CD4-positive, CD25-positive, alpha-beta regulatory T cell (primary cell): ENCODE measurements at regions not wholly inside any gene's neighbourhood (a gene's known extent, or its start where the extent isn't known, plus 50 kb on each side); places are given as distances from the start of the nearest gene placed in this dataset.

ENCODE experiments used
- ATAC-seq, 2 donors: fragments of 150-1000 bp; cut with Tn5 transposase; one replicate each; pipeline ENCODE4 v1.10.0; 2021; ENCODE audit warnings: low read depth in 2 of 2, moderate number of reproducible peaks in 2 of 2, moderate library complexity in 1 of 2
- DNase-seq, 3 donors: peaks; one replicate each; pipeline versions ENCODE4 v3.0.0 to v3.0.0-alpha.2; 2012 to 2022; ENCODE audit warnings: mixed read lengths in 1 of 3
- H3K27ac ChIP-seq: one replicate; pipeline ENCODE4 v1.7.0; 2013; ENCODE audit warnings: mild to moderate bottlenecking, low read length; ENCODE audit not compliant: insufficient read depth, poor library complexity, severe bottlenecking
- H3K27me3 ChIP-seq: one replicate; pipeline ENCODE4 v1.7.0; 2013; ENCODE audit warnings: low read length; ENCODE audit not compliant: control insufficient read depth, insufficient read depth
- H3K36me3 ChIP-seq: one replicate; pipeline ENCODE4 v1.7.0; 2013; ENCODE audit warnings: mild to moderate bottlenecking, low read length, moderate library complexity; ENCODE audit not compliant: control insufficient read depth, insufficient read depth
- H3K4me1 ChIP-seq: 2 replicates; pipeline ENCODE4 v1.7.0; 2013; ENCODE audit warnings: mild to moderate bottlenecking, low read length; ENCODE audit not compliant: insufficient read depth, control insufficient read depth, poor library complexity, severe bottlenecking
- H3K4me3 ChIP-seq: one replicate; pipeline ENCODE4 v1.7.0; 2013; ENCODE audit warnings: low read depth, mild to moderate bottlenecking, low read length, moderate library complexity
- H3K9me3 ChIP-seq, 2 experiments: 1 replicate in 1 of 2; 2 replicates in 1 of 2; pipeline ENCODE4 v1.7.0; 2013; ENCODE audit warnings: low read length in 2 of 2, mild to moderate bottlenecking in 1 of 2, moderate library complexity in 1 of 2; ENCODE audit not compliant: control insufficient read depth in 2 of 2
- H3K27ac Mint-ChIP-seq, 3 donors: one replicate each; pipeline ENCODE4 v1.8.0; 2020 to 2022; ENCODE audit warnings: mild to moderate bottlenecking in 3 of 3, mixed read lengths in 3 of 3, moderate library complexity in 2 of 3
- H3K27me3 Mint-ChIP-seq: one replicate; pipeline ENCODE4 v1.8.0; 2022; ENCODE audit warnings: mild to moderate bottlenecking, mixed read lengths
- H3K36me3 Mint-ChIP-seq: one replicate; pipeline ENCODE4 v1.8.0; 2020; ENCODE audit warnings: mixed read lengths
- H3K4me1 Mint-ChIP-seq, 4 donors: one replicate each; pipeline ENCODE4 v1.8.0; 2020 to 2022; ENCODE audit warnings: mixed read lengths in 4 of 4, mild to moderate bottlenecking in 1 of 4
- H3K4me3 Mint-ChIP-seq, 4 donors: one replicate each; pipeline ENCODE4 v1.8.0; 2020 to 2022; ENCODE audit warnings: mild to moderate bottlenecking in 4 of 4, mixed read lengths in 4 of 4, moderate library complexity in 3 of 4
- H3K9me3 Mint-ChIP-seq, 7 donors: one replicate each; pipeline ENCODE4 v1.8.0; 2020 to 2022; ENCODE audit warnings: mixed read lengths in 7 of 7, mild to moderate bottlenecking in 3 of 7, moderate library complexity in 2 of 7

- Mint-ChIP-seq H3K27ac (no peak overlapping the region), H3K9me3 (peaks cover 0 to 25% (median 4%) of the 10 kb centered on the region in 7 donors), H3K27me3 (no peaks in the 10 kb centered on the region), H3K4me3 (no peak overlapping the region), H3K36me3 (no peaks in the 10 kb centered on the region), H3K4me1 (no peaks in the 10 kb centered on the region)
- no peak overlapping the region for H3K27ac ChIP-seq
- H3K27me3 ChIP-seq = no peaks in the 10 kb centered on the region
- no peaks in the 10 kb centered on the region for H3K36me3 ChIP-seq
- peaks cover 0 to 3% of the 10 kb centered on the region in 2 experiments for H3K9me3 ChIP-seq
- H3K4me1 ChIP-seq = no peaks in the 10 kb centered on the region
- no peak for DNase-seq
- no peak overlapping the region for H3K4me3 ChIP-seq
- ATAC-seq = no peak
Observed at GRCh38 chr21:16514316-16514715, 784.5 kb downstream of the USP25 start.

GRCh38 chr21:16517383-16517782 is 787.6 kb downstream of the USP25 start:
- Histone ChIP-seq H3K36me3 (no peaks in the 10 kb centered on the region), H3K4me3 (no peak overlapping the region), H3K27ac (no peak overlapping the region), H3K4me1 (no peaks in the 10 kb centered on the region), H3K9me3 (peaks cover 0 to 3% of the 10 kb centered on the region in 2 experiments), H3K27me3 (no peaks in the 10 kb centered on the region)
- no peak overlapping the region for H3K4me3 Mint-ChIP-seq
- H3K9me3 Mint-ChIP-seq = peaks cover 0 to 18% (median 5%) of the 10 kb centered on the region in 7 donors
- no peaks in the 10 kb centered on the region for H3K36me3 Mint-ChIP-seq
- no peak for ATAC-seq
- no peaks in the 10 kb centered on the region for H3K4me1 Mint-ChIP-seq
- no peak for DNase-seq
- H3K27ac Mint-ChIP-seq = no peak overlapping the region
- H3K27me3 Mint-ChIP-seq = no peaks in the 10 kb centered on the region

- Mint-ChIP-seq H3K9me3 (peaks cover 1 to 18% (median 4%) of the 10 kb centered on the region in 7 donors), H3K36me3 (no peaks in the 10 kb centered on the region), H3K27ac (no peak overlapping the region), H3K27me3 (no peaks in the 10 kb centered on the region), H3K4me3 (no peak overlapping the region), H3K4me1 (no peaks in the 10 kb centered on the region)
- H3K36me3 ChIP-seq = no peaks in the 10 kb centered on the region
- H3K9me3 ChIP-seq = peaks cover 0 to 3% of the 10 kb centered on the region in 2 experiments
- no peak for DNase-seq
- H3K4me3 ChIP-seq = no peak overlapping the region
- no peak overlapping the region for H3K27ac ChIP-seq
- ATAC-seq = no peak
- H3K27me3 ChIP-seq = no peaks in the 10 kb centered on the region
- H3K4me1 ChIP-seq = no peaks in the 10 kb centered on the region
Observed at GRCh38 chr21:16519036-16519435, 789.3 kb downstream of the USP25 start.

GRCh38 chr21:16519644-16520043 is 789.9 kb downstream of the USP25 start:
- Histone ChIP-seq H3K4me1 (no peaks in the 10 kb centered on the region), H3K4me3 (no peak overlapping the region), H3K27me3 (no peaks in the 10 kb centered on the region), H3K9me3 (no peaks in the 10 kb centered on the region), H3K27ac (no peak overlapping the region), H3K36me3 (no peaks in the 10 kb centered on the region)
- no peak for ATAC-seq
- Mint-ChIP-seq H3K9me3 (peaks cover 0 to 17% (median 7%) of the 10 kb centered on the region in 7 donors), H3K27ac (no peak overlapping the region), H3K36me3 (no peaks in the 10 kb centered on the region), H3K4me1 (no peaks in the 10 kb centered on the region), H3K27me3 (no peaks in the 10 kb centered on the region), H3K4me3 (no peak overlapping the region)
- no peak for DNase-seq

GRCh38 chr21:16522548-16522947 is 792.8 kb downstream of the USP25 start:
- H3K4me1 Mint-ChIP-seq = no peaks in the 10 kb centered on the region
- H3K27me3 Mint-ChIP-seq = no peaks in the 10 kb centered on the region
- DNase-seq (no peak), ATAC-seq (no peak)
- H3K36me3 ChIP-seq = no peaks in the 10 kb centered on the region
- no peaks in the 10 kb centered on the region for H3K36me3 Mint-ChIP-seq
- no peak overlapping the region for H3K4me3 ChIP-seq
- peaks cover 0 to 12% (median 8%) of the 10 kb centered on the region in 7 donors for H3K9me3 Mint-ChIP-seq
- H3K27ac ChIP-seq = no peak overlapping the region
- H3K4me3 Mint-ChIP-seq = no peak overlapping the region
- H3K4me1 ChIP-seq = no peaks in the 10 kb centered on the region
- no peak overlapping the region for H3K27ac Mint-ChIP-seq
- H3K9me3 ChIP-seq = no peaks in the 10 kb centered on the region
- H3K27me3 ChIP-seq = no peaks in the 10 kb centered on the region

GRCh38 chr21:16530656-16531055 is 800.9 kb downstream of the USP25 start:
- Histone ChIP-seq H3K4me1 (no peaks in the 10 kb centered on the region), H3K27ac (no peak overlapping the region), H3K27me3 (no peaks in the 10 kb centered on the region), H3K36me3 (no peaks in the 10 kb centered on the region), H3K4me3 (no peak overlapping the region), H3K9me3 (no peaks in the 10 kb centered on the region)
- H3K27ac Mint-ChIP-seq = no peak overlapping the region
- H3K36me3 Mint-ChIP-seq = no peaks in the 10 kb centered on the region
- H3K4me3 Mint-ChIP-seq = no peak overlapping the region
- ATAC-seq = no peak
- peaks cover 0 to 30% (median 12%) of the 10 kb centered on the region in 7 donors for H3K9me3 Mint-ChIP-seq
- no peak for DNase-seq
- H3K27me3 Mint-ChIP-seq = no peaks in the 10 kb centered on the region
- no peaks in the 10 kb centered on the region for H3K4me1 Mint-ChIP-seq

GRCh38 chr21:16532840-16533239 is 803.1 kb downstream of the USP25 start:
- Histone ChIP-seq H3K36me3 (no peaks in the 10 kb centered on the region), H3K27me3 (no peaks in the 10 kb centered on the region), H3K9me3 (no peaks in the 10 kb centered on the region), H3K4me1 (no peaks in the 10 kb centered on the region), H3K4me3 (no peak overlapping the region), H3K27ac (no peak overlapping the region)
- Mint-ChIP-seq H3K9me3 (peaks cover 0 to 24% (median 9%) of the 10 kb centered on the region in 7 donors), H3K27ac (no peak overlapping the region), H3K4me3 (no peak overlapping the region), H3K36me3 (no peaks in the 10 kb centered on the region), H3K4me1 (no peaks in the 10 kb centered on the region), H3K27me3 (no peaks in the 10 kb centered on the region)
- DNase-seq = no peak
- ATAC-seq = no peak

- DNase-seq = no peak
- Mint-ChIP-seq H3K9me3 (peaks cover 0 to 19% (median 6%) of the 10 kb centered on the region in 7 donors), H3K36me3 (no peaks in the 10 kb centered on the region), H3K4me1 (no peaks in the 10 kb centered on the region), H3K27me3 (no peaks in the 10 kb centered on the region), H3K27ac (no peak overlapping the region), H3K4me3 (no peak overlapping the region)
- H3K36me3 ChIP-seq = no peaks in the 10 kb centered on the region
- no peak overlapping the region for H3K27ac ChIP-seq
- H3K27me3 ChIP-seq = no peaks in the 10 kb centered on the region
- H3K4me1 ChIP-seq = no peaks in the 10 kb centered on the region
- no peak for ATAC-seq
- H3K4me3 ChIP-seq = no peak overlapping the region
- H3K9me3 ChIP-seq = no peaks in the 10 kb centered on the region
Observed at GRCh38 chr21:16533692-16534407, 804.1 kb downstream of the USP25 start.
